DND-41 (cell line): ENCODE measurements at regions not wholly inside any gene's neighbourhood (a gene's known extent, or its start where the extent isn't known, plus 50 kb on each side); places are given as distances from the start of the nearest gene placed in this dataset.
"Not testable (repeated sequence)": the region's sequence is repeated elsewhere in the genome, so short reads cannot be mapped to it uniquely, and the experiment has no call there.

Experiments used
- ATAC-seq: fragments of 200-7000 bp; cut with Tn5 transposase; 3 replicates; pipeline ENCODE4 v1.9.1; 2021; ENCODE audit warnings: low read depth; ENCODE audit not compliant: insufficient read depth
- DNase-seq: peaks from one replicate; pipeline ENCODE4 v3.0.0-alpha.2; 2020
- H2AFZ ChIP-seq: 2 replicates; pipeline ENCODE4 v1.6.0; 2012; ENCODE audit warnings: low read depth, low read length
- H3K27ac ChIP-seq: 2 replicates; pipeline ENCODE4 v1.5.1; 2012; ENCODE audit warnings: low read length, inconsistent platforms
- H3K27me3 ChIP-seq: fragments of 200-600 bp; sonication (generic); 2 replicates; pipeline ENCODE4 v1.6.0; 2012; ENCODE audit warnings: low read length, mild to moderate bottlenecking, inconsistent platforms; ENCODE audit not compliant: insufficient read depth, poor library complexity
- H3K36me3 ChIP-seq: 2 replicates; pipeline ENCODE4 v1.5.1; 2012; ENCODE audit warnings: low read length, inconsistent platforms; ENCODE audit not compliant: insufficient read depth
- H3K4me1 ChIP-seq: 2 replicates; pipeline ENCODE4 v1.5.1; 2012; ENCODE audit warnings: mild to moderate bottlenecking, low read length; ENCODE audit not compliant: insufficient read depth
- H3K4me2 ChIP-seq: 2 replicates; pipeline ENCODE4 v1.6.0; 2012; ENCODE audit warnings: mild to moderate bottlenecking, moderate library complexity, low read length, inconsistent platforms; ENCODE audit not compliant: insufficient read depth
- H3K4me3 ChIP-seq, 2 experiments: fragments of 200-600 bp in 1 of 2; shearing (Covaris generic) in 1 of 2; 2 replicates each; pipeline ENCODE4 v1.5.1; 2012 to 2016; ENCODE audit warnings: inconsistent platforms in 2 of 2, low read length in 2 of 2, mild to moderate bottlenecking in 2 of 2, low read depth in 1 of 2, moderate library complexity in 1 of 2
- H3K79me2 ChIP-seq: 2 replicates; pipeline ENCODE4 v1.6.0; 2012; ENCODE audit warnings: low read length, inconsistent platforms; ENCODE audit not compliant: insufficient read depth
- H3K9ac ChIP-seq: 2 replicates; pipeline ENCODE4 v1.6.0; 2012; ENCODE audit warnings: low read depth, mild to moderate bottlenecking, inconsistent platforms, low read length, moderate library complexity
- H3K9me3 ChIP-seq: 2 replicates; pipeline ENCODE4 v1.5.1; 2012; ENCODE audit warnings: low read length, moderate library complexity, mild to moderate bottlenecking, inconsistent platforms; ENCODE audit not compliant: insufficient read depth, severe bottlenecking
- H4K20me1 ChIP-seq: 2 replicates; pipeline ENCODE4 v1.6.0; 2012; ENCODE audit warnings: low read length; ENCODE audit not compliant: insufficient read depth
- EZH2 ChIP-seq: IDR thresholded peaks from 3 replicates; pipeline ENCODE4 v1.6.1; 2012; ENCODE audit warnings: borderline replicate concordance, low read depth, mild to moderate bottlenecking, moderate library complexity, low read length, inconsistent platforms; ENCODE audit not compliant: severe bottlenecking
- TF ChIP-seq, protein P1 (sequence below): IDR thresholded peaks from 2 replicates; pipeline ENCODE4 v1.5.1; 2012; ENCODE audit warnings: borderline replicate concordance, low read length, moderate library complexity, mild to moderate bottlenecking; ENCODE audit not compliant: poor library complexity, severe bottlenecking; ENCODE audit errors: extremely low read depth

DNA sequence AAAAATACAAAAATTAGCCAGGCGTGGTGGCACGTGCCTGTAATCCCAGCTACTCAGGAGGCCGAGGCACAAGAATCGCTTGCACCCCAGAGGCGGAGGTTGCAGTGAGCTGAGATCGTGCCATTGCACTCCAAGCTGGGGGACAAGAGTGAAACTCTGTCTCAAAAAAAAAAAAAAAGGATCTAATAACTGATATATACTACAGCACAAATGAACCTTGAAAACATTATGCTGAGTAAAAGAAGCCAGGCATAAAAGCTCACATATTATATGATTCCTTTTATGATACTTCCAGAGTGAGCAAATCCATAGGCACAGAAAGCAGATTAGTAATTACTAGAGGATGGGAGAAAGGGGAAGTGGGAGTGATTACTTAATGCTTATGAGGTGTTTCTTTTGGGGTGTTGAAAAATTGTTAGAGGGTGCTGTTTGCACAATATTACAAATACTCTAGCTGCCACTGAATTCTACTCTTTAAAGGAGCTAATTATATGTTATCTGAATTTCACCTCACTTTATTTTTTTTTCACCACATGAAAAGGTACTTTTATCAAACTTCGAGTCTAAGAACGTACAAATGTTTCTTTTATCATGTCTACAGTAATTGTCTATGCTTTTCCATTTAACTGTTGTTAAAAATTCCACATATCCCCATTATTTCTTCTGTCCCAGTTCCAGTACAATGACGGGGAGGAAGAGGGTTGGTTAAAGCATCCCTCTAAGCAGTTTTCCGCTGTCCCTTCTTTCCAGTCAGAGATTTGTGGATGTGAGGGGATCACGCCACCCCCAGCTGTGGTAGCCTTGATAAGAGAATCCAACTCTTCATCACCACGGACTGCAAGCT lies 77.7 kb upstream of the FAM174B start:
- H3K4me3 ChIP-seq = no peak overlapping the region
- no peak overlapping the region for H3K4me2 ChIP-seq
- no peak for ATAC-seq
- no peaks in the 10 kb centered on the region for H3K4me1 ChIP-seq
- H3K9me3 ChIP-seq = no peaks in the 10 kb centered on the region
- no peaks in the 10 kb centered on the region for H3K27me3 ChIP-seq
- no peaks in the 10 kb centered on the region for H4K20me1 ChIP-seq
- no peak overlapping the region for H2AFZ ChIP-seq
- no peak overlapping the region for H3K9ac ChIP-seq
- TF ChIP-seq, protein P1, sequence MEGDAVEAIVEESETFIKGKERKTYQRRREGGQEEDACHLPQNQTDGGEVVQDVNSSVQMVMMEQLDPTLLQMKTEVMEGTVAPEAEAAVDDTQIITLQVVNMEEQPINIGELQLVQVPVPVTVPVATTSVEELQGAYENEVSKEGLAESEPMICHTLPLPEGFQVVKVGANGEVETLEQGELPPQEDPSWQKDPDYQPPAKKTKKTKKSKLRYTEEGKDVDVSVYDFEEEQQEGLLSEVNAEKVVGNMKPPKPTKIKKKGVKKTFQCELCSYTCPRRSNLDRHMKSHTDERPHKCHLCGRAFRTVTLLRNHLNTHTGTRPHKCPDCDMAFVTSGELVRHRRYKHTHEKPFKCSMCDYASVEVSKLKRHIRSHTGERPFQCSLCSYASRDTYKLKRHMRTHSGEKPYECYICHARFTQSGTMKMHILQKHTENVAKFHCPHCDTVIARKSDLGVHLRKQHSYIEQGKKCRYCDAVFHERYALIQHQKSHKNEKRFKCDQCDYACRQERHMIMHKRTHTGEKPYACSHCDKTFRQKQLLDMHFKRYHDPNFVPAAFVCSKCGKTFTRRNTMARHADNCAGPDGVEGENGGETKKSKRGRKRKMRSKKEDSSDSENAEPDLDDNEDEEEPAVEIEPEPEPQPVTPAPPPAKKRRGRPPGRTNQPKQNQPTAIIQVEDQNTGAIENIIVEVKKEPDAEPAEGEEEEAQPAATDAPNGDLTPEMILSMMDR = no peak
- no peak for TF ChIP-seq EZH2
- no peaks in the 10 kb centered on the region for H3K79me2 ChIP-seq
- no peaks in the 10 kb centered on the region for H3K36me3 ChIP-seq
- no peak for DNase-seq
- no peak overlapping the region for H3K27ac ChIP-seq

DNA sequence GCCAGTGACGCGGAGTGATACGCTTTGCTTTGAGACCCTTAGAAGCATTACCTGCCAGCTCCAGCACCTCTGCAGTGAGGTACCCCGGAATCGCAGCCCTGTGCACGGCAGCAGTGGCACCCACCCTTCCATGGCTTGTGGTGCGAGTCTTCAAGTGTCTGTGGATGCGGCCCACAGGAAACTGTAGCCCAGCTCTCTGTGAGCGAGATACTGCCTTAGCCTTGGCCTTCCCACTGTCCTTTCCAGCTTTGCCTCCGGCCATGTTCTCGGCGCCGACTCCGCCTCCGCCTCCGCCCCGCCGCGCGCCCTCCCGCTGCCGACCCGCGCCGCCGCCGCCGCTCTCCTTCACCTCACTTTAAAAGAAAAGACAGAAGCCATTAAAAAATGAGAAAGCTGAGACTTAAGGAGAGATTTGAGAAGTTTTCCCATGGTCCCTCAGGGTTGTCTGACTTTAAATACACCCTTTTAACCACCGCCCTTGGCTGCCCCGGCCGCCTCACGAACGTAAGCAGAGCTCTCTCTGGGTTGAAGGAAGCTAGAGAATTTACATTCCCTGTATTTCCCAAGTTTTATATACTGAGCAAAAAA lies 78.5 kb upstream of the FAM174B start:
- no peaks in the 10 kb centered on the region for H3K79me2 ChIP-seq
- H3K9ac ChIP-seq = no peak overlapping the region
- DNase-seq (no peak), ATAC-seq (no peak)
- no peak overlapping the region for H2AFZ ChIP-seq
- H3K4me2 ChIP-seq = no peak overlapping the region
- H3K27me3 ChIP-seq = no peaks in the 10 kb centered on the region
- no peaks in the 10 kb centered on the region for H3K4me1 ChIP-seq
- no peaks in the 10 kb centered on the region for H3K36me3 ChIP-seq
- no peaks in the 10 kb centered on the region for H3K9me3 ChIP-seq
- H3K4me3 ChIP-seq = no peak overlapping the region
- H4K20me1 ChIP-seq = no peaks in the 10 kb centered on the region
- no peak overlapping the region for H3K27ac ChIP-seq
- TF ChIP-seq, protein P1 = no peak
- no peak for TF ChIP-seq EZH2

DNA sequence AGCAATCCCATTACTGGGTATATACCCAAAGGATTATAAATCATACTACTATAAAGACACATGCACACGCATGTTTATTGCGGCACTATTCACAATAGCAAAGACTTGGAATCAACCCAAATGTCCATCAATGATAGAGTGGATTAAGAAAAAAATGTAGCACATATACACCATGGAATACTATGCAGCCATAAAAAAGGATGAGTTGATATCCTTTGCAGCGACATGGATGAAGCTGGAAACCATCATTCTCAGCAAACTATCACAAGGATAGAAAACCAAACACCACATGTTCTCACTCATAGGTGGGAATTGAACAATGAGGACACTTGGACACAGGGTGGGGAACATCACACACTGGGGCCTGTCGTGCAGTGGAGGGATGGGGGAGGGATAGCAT lies 83.7 kb upstream of the FAM174B start:
- H4K20me1 ChIP-seq, DNase-seq, H3K9ac ChIP-seq, H3K4me2 ChIP-seq, H3K79me2 ChIP-seq, ATAC-seq, H3K36me3 ChIP-seq, H3K9me3 ChIP-seq, H2AFZ ChIP-seq, H3K4me3 ChIP-seq, H3K27ac ChIP-seq, H3K27me3 ChIP-seq, H3K4me1 ChIP-seq: not testable (repeated sequence)

DNA sequence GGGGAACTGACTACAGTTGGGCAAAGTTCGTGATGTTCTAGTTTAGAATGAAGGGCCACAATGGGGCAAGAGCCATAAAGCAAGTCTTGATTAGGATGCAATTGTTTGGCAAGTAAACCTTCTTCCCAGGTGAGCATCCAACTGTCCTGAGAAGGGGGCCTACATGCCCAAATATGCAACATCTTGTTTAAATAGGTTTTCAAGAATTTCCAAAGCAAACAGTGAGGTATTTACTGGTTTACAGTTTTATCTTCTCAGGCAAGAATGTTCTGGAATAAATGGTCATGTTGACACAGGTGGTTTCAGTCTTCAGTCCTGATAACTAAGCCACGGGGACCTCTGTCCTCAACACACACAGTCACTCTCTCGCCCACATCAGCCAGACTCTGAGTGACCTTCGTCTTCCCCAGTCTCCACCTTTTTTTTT lies 90.3 kb upstream of the FAM174B start:
- ATAC-seq (no peak), DNase-seq (no peak)
- H3K9ac ChIP-seq = no peak overlapping the region
- H4K20me1 ChIP-seq = no peaks in the 10 kb centered on the region
- no peak overlapping the region for H2AFZ ChIP-seq
- no peaks in the 10 kb centered on the region for H3K4me1 ChIP-seq
- no peaks in the 10 kb centered on the region for H3K36me3 ChIP-seq
- H3K27ac ChIP-seq = no peak overlapping the region
- no peaks in the 10 kb centered on the region for H3K79me2 ChIP-seq
- H3K9me3 ChIP-seq = no peaks in the 10 kb centered on the region
- TF ChIP-seq, protein P1 = no peak
- TF ChIP-seq EZH2 = no peak
- no peak overlapping the region for H3K4me3 ChIP-seq
- H3K4me2 ChIP-seq = no peak overlapping the region
- H3K27me3 ChIP-seq = no peaks in the 10 kb centered on the region
